ENCODE measurements at regions not wholly inside any gene's neighbourhood (a gene's known extent, or its start where the extent isn't known, plus 50 kb on each side); places are given as distances from the start of the nearest gene placed in this dataset.

DNA sequence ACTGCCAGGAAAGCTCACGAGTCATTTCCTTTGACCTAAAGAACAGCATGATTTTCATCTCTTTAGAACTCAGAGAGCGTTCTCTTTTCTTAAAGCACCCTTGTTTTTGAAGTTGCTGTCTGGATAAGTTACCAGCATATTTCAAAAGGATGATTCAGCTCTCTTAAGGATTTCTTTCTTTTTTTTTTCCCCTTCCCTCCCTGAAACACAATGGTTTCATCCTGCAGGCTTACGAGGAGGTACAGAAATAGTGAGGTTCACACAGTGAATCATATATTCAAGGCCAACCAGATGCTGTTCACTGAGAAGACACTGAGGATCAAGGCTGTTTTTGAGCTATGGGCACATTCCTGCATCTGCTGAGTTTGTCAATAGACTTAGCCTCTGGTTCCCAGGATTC lies 257.2 kb downstream of the KIF4B start:
- no peak for TF ChIP-seq CTCF (IDR thresholded peaks at IDR 0.05 in 8 of 11, conservative IDR thresholded peaks at IDR 0.05 in 3 of 11)
- TF ChIP-seq POLR2A (IDR thresholded peaks at IDR 0.05): no peak

All from spleen (tissue), 7 donors.